ENCODE measurements at regions not wholly inside any gene's neighbourhood (a gene's known extent, or its start where the extent isn't known, plus 50 kb on each side); places are given as distances from the start of the nearest gene placed in this dataset.

GRCh38 chr12:116677202-116677661 is 60.6 kb downstream of the SPRING1 start:
- Histone ChIP-seq H4K91ac (ENCODE audit: insufficient read length, low read depth, low read length) (no peak overlapping the region), H3K79me2 (ENCODE audit: insufficient read depth, low read length) (no peaks in the 10 kb centered on the region), H3K9me3 (ENCODE audit: control insufficient read depth, low read depth, low read length) (no peaks in the 10 kb centered on the region), H3K23me2 (ENCODE audit: insufficient read length, low read depth, low read length, poor library complexity, severe bottlenecking) (no peaks in the 10 kb centered on the region), H4K8ac (replicated peaks; ENCODE audit: insufficient read length, low read depth, low read length) (no peak overlapping the region), H3K27me3 (ENCODE audit: insufficient read depth, low read length) (no peaks in the 10 kb centered on the region), H2BK120ac (ENCODE audit: low read depth, low read length, poor library complexity, severe bottlenecking) (no peak overlapping the region), H3K4ac (ENCODE audit: low read depth, low read length) (no peak overlapping the region), H3K79me1 (ENCODE audit: insufficient read depth, low read depth, low read length, poor library complexity, severe bottlenecking) (no peaks in the 10 kb centered on the region), H3K18ac (ENCODE audit: insufficient read length, low read depth, low read length) (no peak overlapping the region), H3T11ph (ENCODE audit: low read length) (no peak overlapping the region), H3K23ac (ENCODE audit: insufficient read length, low read depth, low read length) (no peak overlapping the region), H4K5ac (ENCODE audit: insufficient read length, low read depth, low read length) (no peak overlapping the region), H3K9ac (ENCODE audit: extremely low read depth, insufficient read length, low read length) (no peak overlapping the region), H3K4me2 (ENCODE audit: insufficient read depth, insufficient read length, low read length) (no peak overlapping the region), H4K20me1 (ENCODE audit: control insufficient read depth, insufficient read depth, insufficient read length) (no peaks in the 10 kb centered on the region), H2BK12ac (ENCODE audit: insufficient read length, low read depth, low read length) (no peak overlapping the region), H2BK15ac (ENCODE audit: low read depth, low read length) (no peak overlapping the region), H2AK5ac (ENCODE audit: insufficient read length, low read length) (no peak overlapping the region), H2BK5ac (ENCODE audit: insufficient read length, low read length) (no peak overlapping the region), H3K4me1 (ENCODE audit: insufficient read depth, low read length) (no peaks in the 10 kb centered on the region), H2BK20ac (ENCODE audit: low read depth, low read length, poor library complexity, severe bottlenecking) (no peak overlapping the region), H3K27ac (ENCODE audit: insufficient read length, low read depth, low read length) (no peak overlapping the region), H3K14ac (ENCODE audit: insufficient read depth, low read length) (no peak overlapping the region), H2AFZ (ENCODE audit: low read length) (no peak overlapping the region), H3K56ac (ENCODE audit: insufficient read length, low read depth, low read length) (no peak overlapping the region)
- Mint-ChIP-seq H3K27me3 (ENCODE audit: low read depth) (no peaks in the 10 kb centered on the region; the same call in 1 of the 2 replicates), H3K9me3 (no peaks in the 10 kb centered on the region; a peak in 1 of 5 replicates), H3K27ac (no peak overlapping the region), H3K4me1 (peaks cover 4 to 10% of the 10 kb centered on the region in 2 experiments; a peak in 3 of 4 replicates), H3K4me3 (no peak overlapping the region), H3K36me3 (ENCODE audit: insufficient read depth in 1 of 3, low read depth in 3 of 3) (no peaks in the 10 kb centered on the region)
- TF ChIP-seq CTCF (conservative IDR thresholded peaks at IDR 0.05), result no peak
- no CpG with 5 or more reads among the region's 4 CpGs for WGBS (ENCODE audit: extremely low coverage, insufficient read length, low lambda C conversion rate)
- no peak for DNase-seq

Data from H9 (cell line).